ENCODE measurements at regions not wholly inside any gene's neighbourhood (a gene's known extent, or its start where the extent isn't known, plus 50 kb on each side); places are given as distances from the start of the nearest gene placed in this dataset.

DNA sequence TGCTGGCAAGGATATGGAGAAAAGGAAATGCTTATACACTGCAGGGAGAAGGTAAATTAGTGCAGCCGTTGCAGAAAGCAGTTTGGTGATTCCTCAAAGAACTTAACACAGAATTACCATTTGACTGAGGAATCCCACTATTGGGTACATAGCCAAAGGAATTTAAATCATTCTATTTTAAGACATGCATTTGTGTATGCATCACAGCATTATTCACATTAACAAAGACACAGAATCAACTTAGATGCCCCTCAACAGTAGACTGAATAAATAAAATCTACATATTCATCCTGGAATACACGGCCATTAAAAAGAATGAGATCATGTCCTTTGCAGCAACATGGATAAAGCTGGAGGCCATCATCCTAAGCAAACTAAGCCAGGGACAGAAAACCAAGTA is 510.1 kb upstream of the CDH9 start:
- no peak for DNase-seq
- BruUV-seq (replicated peaks), result no TSS peak
- Mint-ChIP-seq H3K36me3 (ENCODE audit: insufficient read depth, unreplicated experiment) (no peaks in the 10 kb centered on the region), H3K4me1 (ENCODE audit: low read depth, unreplicated experiment) (no peaks in the 10 kb centered on the region), H3K27ac (ENCODE audit: unreplicated experiment) (no peak overlapping the region), H3K9me3 (ENCODE audit: low read depth, unreplicated experiment) (peaks cover 6% of the 10 kb centered on the region), H3K4me3 (ENCODE audit: low read depth, unreplicated experiment) (no peak overlapping the region), H3K27me3 (ENCODE audit: unreplicated experiment) (no peaks in the 10 kb centered on the region)
- TF ChIP-seq, protein P1, sequence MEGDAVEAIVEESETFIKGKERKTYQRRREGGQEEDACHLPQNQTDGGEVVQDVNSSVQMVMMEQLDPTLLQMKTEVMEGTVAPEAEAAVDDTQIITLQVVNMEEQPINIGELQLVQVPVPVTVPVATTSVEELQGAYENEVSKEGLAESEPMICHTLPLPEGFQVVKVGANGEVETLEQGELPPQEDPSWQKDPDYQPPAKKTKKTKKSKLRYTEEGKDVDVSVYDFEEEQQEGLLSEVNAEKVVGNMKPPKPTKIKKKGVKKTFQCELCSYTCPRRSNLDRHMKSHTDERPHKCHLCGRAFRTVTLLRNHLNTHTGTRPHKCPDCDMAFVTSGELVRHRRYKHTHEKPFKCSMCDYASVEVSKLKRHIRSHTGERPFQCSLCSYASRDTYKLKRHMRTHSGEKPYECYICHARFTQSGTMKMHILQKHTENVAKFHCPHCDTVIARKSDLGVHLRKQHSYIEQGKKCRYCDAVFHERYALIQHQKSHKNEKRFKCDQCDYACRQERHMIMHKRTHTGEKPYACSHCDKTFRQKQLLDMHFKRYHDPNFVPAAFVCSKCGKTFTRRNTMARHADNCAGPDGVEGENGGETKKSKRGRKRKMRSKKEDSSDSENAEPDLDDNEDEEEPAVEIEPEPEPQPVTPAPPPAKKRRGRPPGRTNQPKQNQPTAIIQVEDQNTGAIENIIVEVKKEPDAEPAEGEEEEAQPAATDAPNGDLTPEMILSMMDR (IDR thresholded peaks at IDR 0.05; ENCODE audit: unreplicated experiment), result no peak
- CTCF ChIA-PET, result no interaction called here
- intact Hi-C loops (cut with micrococcal nuclease; ENCODE audit: unreplicated experiment), result no loop called here

DNA sequence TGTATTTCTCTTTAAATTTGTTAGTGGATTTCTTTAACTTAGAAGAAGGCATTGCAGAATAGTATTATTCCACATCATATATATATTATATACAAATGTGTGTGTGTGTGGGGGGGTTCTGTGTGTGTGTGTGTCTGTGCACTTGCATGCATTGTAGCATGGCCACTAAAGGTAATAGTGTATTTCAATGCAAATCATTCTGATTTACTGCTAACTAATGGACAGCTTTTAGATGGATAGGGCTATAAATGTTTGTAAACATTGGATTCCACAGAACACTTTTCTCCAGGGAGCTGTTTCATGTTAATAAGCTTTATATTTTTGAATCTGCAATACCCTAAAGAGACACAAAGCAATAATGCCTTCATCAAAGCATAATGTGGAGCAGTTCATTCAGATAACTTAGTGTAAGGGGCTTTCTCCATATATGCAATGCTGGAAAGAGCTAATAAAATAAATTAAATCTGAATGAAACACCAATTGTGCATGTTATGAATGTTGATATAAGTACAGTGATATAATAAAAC is 496.7 kb upstream of the CDH9 start:
- TF ChIP-seq, protein P1 (IDR thresholded peaks at IDR 0.05; ENCODE audit: unreplicated experiment), result no peak
- DNase-seq, result no peak
- CTCF ChIA-PET, result no interaction called here
- H3K27ac Mint-ChIP-seq (ENCODE audit: unreplicated experiment), result no peak overlapping the region
- H3K9me3 Mint-ChIP-seq (ENCODE audit: low read depth, unreplicated experiment), result no peaks in the 10 kb centered on the region
- H3K36me3 Mint-ChIP-seq (ENCODE audit: insufficient read depth, unreplicated experiment), result no peaks in the 10 kb centered on the region
- no TSS peak for BruUV-seq (replicated peaks)
- no peaks in the 10 kb centered on the region for H3K4me1 Mint-ChIP-seq (ENCODE audit: low read depth, unreplicated experiment)
- H3K27me3 Mint-ChIP-seq (ENCODE audit: unreplicated experiment), result no peaks in the 10 kb centered on the region
- H3K4me3 Mint-ChIP-seq (ENCODE audit: low read depth, unreplicated experiment), result no peak overlapping the region
- intact Hi-C loops (cut with micrococcal nuclease; ENCODE audit: unreplicated experiment), result no loop called here

DNA sequence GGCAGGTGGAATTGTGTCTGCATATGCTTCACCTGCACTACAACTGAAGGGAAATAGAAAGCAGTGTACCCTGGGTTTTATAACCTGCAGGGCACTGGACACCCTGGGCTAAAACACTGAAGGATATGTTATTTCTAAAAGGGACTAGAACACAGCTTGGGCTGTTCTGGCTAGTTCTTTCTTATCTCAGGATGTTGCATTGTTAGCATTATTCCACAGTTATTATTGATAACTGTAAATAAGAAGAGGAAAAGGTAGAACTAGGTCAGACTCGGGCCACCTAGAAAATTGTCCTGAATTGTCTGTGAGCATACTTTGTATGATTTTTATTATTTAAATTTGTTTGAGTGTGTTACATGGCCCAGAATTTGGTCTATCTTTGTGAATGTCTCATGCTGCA is 493.9 kb upstream of the CDH9 start:
- Mint-ChIP-seq H3K9me3 (ENCODE audit: low read depth, unreplicated experiment) (no peaks in the 10 kb centered on the region), H3K4me1 (ENCODE audit: low read depth, unreplicated experiment) (no peaks in the 10 kb centered on the region), H3K36me3 (ENCODE audit: insufficient read depth, unreplicated experiment) (no peaks in the 10 kb centered on the region), H3K27me3 (ENCODE audit: unreplicated experiment) (no peaks in the 10 kb centered on the region), H3K27ac (ENCODE audit: unreplicated experiment) (no peak overlapping the region), H3K4me3 (ENCODE audit: low read depth, unreplicated experiment) (no peak overlapping the region)
- intact Hi-C loops (cut with micrococcal nuclease; ENCODE audit: unreplicated experiment), result no loop called here
- TF ChIP-seq, protein P1 (IDR thresholded peaks at IDR 0.05; ENCODE audit: unreplicated experiment), result no peak
- CTCF ChIA-PET, result no interaction called here
- no TSS peak for BruUV-seq (replicated peaks)
- no peak for DNase-seq

- H3K27me3 Mint-ChIP-seq (ENCODE audit: unreplicated experiment), result no peaks in the 10 kb centered on the region
- H3K4me3 Mint-ChIP-seq (ENCODE audit: low read depth, unreplicated experiment), result no peak overlapping the region
- peaks cover 6% of the 10 kb centered on the region for H3K9me3 Mint-ChIP-seq (ENCODE audit: low read depth, unreplicated experiment)
- no peak for DNase-seq
- no peaks in the 10 kb centered on the region for H3K4me1 Mint-ChIP-seq (ENCODE audit: low read depth, unreplicated experiment)
- no TSS peak for BruUV-seq (replicated peaks)
- no peak overlapping the region for H3K27ac Mint-ChIP-seq (ENCODE audit: unreplicated experiment)
- CTCF ChIA-PET, result no interaction called here
- TF ChIP-seq, protein P1 (IDR thresholded peaks at IDR 0.05; ENCODE audit: unreplicated experiment), result no peak
- no peaks in the 10 kb centered on the region for H3K36me3 Mint-ChIP-seq (ENCODE audit: insufficient read depth, unreplicated experiment)
- intact Hi-C loops (cut with micrococcal nuclease; ENCODE audit: unreplicated experiment), result no loop called here
Observed at GRCh38 chr5:27524515-27524914, 486.1 kb upstream of the CDH9 start.
